Cardiac fibroblast (primary cell): ENCODE measurements at regions not wholly inside any gene's neighbourhood (a gene's known extent, or its start where the extent isn't known, plus 50 kb on each side); places are given as distances from the start of the nearest gene placed in this dataset.

Experiments used
- DNase-seq, 2 donors: peaks; one replicate each; pipeline versions ENCODE4 v3.0.0 to v3.0.0-alpha.2; 2010; ENCODE audit warnings: low read depth in 2 of 2
- H3K4me3 ChIP-seq, 2 donors: replicated peaks in 1 of 2; 1 replicate in 1 of 2; 2 replicates in 1 of 2; pipeline ENCODE4 v1.5.1; 2011; ENCODE audit warnings: low read depth in 2 of 2, low read length in 2 of 2, mild to moderate bottlenecking in 2 of 2, moderate library complexity in 1 of 2
- CTCF ChIP-seq: IDR thresholded peaks from one replicate; pipeline ENCODE4 v1.5.1; 2011; ENCODE audit warnings: low read depth, mild to moderate bottlenecking, low read length, inconsistent platforms

DNA sequence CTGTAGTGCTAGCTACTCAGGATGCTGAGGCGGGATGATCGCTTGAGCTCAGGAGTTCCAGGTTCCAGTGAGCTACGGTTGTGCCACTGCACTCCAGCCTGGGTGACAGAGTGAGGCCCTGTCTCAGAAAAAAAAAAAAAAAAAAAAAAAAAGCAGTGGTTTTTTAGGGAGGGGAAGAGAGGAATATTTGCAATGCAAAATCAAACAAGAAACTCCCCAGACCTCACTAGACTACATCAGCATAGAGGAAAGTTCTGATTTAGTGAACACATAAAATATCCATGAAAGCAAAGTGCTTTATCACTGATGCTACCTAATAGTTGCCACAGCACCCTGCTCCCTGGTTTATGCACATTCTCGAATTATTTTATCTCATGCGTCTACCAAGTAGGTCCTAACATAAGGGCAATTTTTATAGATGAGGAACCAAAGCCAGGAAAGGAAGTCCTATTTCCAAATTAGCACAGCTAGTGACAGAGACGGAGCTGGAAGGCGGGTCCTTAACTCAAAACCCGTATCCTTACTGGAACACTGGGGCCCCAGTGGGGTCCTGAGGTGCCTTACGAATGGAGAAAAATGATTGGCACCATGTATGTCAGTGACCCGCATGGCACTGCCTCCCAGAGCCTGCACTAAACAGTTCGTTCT lies 50.7 kb upstream of the GPR157 start:
- TF ChIP-seq CTCF: no peak
- DNase-seq: no peak
- peak overlapping the region in 1 of 2 donors; percentile 91 for H3K4me3 ChIP-seq

- peak in 1 of 2 donors; percentile 61 for DNase-seq
- TF ChIP-seq CTCF: no peak
- H3K4me3 ChIP-seq: peak overlapping the region; percentile 80 to 91
Observed at GRCh38 chr1:9180111-9180819, 51.4 kb upstream of the GPR157 start.

DNA sequence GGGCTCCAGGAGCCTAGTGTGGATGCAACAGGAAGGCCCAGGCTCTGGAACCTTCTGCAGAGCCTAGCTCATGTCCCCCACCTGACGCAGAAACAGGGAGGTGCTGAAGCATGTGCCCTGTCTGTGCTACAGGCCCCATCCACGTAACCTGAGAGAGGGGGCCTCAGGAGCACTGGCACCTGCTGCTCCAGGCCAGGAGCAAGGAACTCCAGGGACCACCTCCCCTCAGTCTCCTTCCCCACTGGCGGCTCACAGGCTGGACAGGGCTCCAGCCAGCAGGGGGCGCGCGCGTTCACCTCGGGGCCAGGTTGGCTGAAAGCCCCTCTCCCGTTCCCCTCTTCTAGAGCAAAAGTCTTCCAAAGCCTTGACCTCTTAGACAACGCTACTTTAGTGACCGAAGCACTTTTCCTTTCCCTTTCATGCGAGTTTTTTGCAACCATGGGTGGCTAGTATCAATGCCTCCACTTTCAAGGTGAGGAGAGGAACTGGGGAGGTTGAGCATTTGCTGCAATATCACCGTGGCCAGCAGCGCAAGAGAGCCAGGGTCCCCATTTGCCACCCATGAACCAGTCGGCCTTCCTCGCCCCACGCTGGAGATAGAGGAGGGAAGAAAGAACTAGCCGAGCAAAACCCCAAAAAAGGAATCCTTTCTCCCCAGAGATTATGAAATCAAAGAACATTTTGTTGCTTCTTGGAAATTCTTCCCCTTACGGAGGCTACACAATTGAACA lies 52.4 kb upstream of the GPR157 start:
- peak; percentile 93 for TF ChIP-seq CTCF
- DNase-seq: peak; percentile 72 to 77
- peak overlapping the region; percentile 80 to 91 for H3K4me3 ChIP-seq

DNA sequence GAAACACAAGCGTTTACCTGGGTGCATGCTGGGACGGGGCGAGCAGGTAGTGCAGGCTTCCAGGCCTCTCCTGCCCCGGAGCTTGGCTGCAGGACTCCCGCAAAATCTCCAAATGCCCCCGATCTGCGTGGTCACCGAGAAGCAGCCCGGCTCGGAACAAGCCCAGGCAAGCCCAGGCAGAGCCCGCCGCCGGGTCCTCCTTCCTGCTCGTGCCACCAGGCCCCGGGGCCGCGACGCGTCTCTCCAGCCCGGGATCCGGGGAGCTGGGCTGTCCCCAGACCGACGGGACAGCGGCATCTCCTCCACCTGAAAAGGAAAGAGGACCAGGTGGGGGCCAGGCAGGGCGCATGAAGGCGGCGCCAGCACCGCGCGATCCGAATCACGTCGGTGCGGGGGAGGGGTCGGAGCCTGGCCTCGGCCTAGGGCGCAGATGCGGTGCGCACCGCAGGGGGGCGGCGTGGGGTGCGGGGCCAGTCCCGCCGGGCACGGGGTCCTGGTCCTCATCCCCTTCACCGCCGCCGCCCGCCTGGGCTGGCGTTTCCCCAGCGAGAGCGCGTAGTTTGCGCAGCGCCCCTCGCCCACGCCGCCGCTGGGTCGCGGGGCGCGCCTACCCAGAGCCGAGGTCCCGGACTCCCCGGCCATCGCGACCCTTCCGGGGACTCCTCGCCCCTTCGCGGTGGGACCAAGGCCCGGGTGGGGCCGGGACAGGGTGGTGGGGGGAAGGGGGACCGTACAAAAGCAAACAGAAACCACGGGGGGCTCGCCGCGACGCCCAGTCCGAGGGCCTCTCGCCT lies 52.4 kb upstream of the H6PD start:
- no peak for TF ChIP-seq CTCF
- peak overlapping the region; percentile 80 to 91 for H3K4me3 ChIP-seq
- peak; percentile 54 to 64 for DNase-seq

GRCh38 chr1:9182784-9183257 lies 51.8 kb upstream of the H6PD start:
- TF ChIP-seq CTCF: no peak
- DNase-seq: no peak
- peak overlapping the region; percentile 80 to 91 for H3K4me3 ChIP-seq

GRCh38 chr1:9183441-9183840 lies 51.1 kb upstream of the H6PD start:
- DNase-seq: no peak
- H3K4me3 ChIP-seq: peak overlapping the region; percentile 80 to 91
- TF ChIP-seq CTCF: no peak
